ENCODE measurements at regions not wholly inside any gene's neighbourhood (a gene's known extent, or its start where the extent isn't known, plus 50 kb on each side); places are given as distances from the start of the nearest gene placed in this dataset.
"Not testable (repeated sequence)": the region's sequence is repeated elsewhere in the genome, so short reads cannot be mapped to it uniquely, and the experiment has no call there.

DNA sequence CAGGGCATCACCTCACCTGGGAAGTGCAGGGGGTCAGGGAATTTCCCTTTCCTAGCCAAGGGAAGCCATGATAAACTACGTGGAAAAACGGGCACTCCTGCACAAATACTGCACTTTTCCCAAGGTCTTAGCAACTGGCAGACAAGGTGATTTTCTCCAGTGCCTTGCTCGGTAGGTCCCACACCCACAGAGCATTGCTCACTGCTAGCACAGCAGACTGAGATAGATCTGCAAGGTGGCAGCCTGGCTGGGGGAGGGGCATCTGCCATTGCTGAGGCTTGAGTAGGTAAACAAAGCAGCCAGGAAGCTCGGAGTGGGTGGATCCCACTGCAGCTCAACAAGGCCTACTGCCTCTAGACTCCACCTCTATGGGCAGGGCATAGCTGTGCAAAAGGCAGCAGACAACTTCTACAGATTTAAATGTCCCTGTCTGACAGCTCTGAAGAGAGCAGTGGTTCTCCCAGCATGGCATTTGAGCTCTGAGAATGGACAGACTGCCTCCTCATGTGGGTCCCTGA, 111.5 kb upstream of the FIBIN start:
- TF ChIP-seq, protein P1, sequence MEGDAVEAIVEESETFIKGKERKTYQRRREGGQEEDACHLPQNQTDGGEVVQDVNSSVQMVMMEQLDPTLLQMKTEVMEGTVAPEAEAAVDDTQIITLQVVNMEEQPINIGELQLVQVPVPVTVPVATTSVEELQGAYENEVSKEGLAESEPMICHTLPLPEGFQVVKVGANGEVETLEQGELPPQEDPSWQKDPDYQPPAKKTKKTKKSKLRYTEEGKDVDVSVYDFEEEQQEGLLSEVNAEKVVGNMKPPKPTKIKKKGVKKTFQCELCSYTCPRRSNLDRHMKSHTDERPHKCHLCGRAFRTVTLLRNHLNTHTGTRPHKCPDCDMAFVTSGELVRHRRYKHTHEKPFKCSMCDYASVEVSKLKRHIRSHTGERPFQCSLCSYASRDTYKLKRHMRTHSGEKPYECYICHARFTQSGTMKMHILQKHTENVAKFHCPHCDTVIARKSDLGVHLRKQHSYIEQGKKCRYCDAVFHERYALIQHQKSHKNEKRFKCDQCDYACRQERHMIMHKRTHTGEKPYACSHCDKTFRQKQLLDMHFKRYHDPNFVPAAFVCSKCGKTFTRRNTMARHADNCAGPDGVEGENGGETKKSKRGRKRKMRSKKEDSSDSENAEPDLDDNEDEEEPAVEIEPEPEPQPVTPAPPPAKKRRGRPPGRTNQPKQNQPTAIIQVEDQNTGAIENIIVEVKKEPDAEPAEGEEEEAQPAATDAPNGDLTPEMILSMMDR (IDR thresholded peaks at IDR 0.05; ENCODE audit: extremely low read depth in 1 of 2, insufficient read depth in 1 of 2, low read depth in 1 of 2, low read length in 2 of 2) = not testable (repeated sequence)
- TF ChIP-seq POLR2AphosphoS5 (IDR thresholded peaks at IDR 0.05; ENCODE audit: insufficient read depth, low read depth, low read length); POLR2A (IDR thresholded peaks at IDR 0.05; ENCODE audit: low read depth, low read length): not testable (repeated sequence)

Measured in endothelial cell of umbilical vein (primary cell).